Mucosa of descending colon (tissue), 3 donors: ENCODE measurements at regions not wholly inside any gene's neighbourhood (a gene's known extent, or its start where the extent isn't known, plus 50 kb on each side); places are given as distances from the start of the nearest gene placed in this dataset.

Experiments used
- ATAC-seq: fragments of 200-7000 bp; cut with Tn5 transposase; one replicate; pipeline ENCODE4 v1.9.1; 2020; ENCODE audit warnings: mild to moderate bottlenecking, moderate library complexity
- DNase-seq, 3 donors: peaks; one replicate each; pipeline ENCODE4 v3.0.0-alpha.2; 2020
- H3K36me3 ChIP-seq: fragments of 200-600 bp; one replicate; pipeline ENCODE4 v1.8.0; 2021; ENCODE audit warnings: low read depth, mild to moderate bottlenecking
- H3K4me1 ChIP-seq: fragments of 200-600 bp; one replicate; pipeline ENCODE4 v1.8.0; 2021; ENCODE audit warnings: low read depth, mild to moderate bottlenecking
- H3K4me3 ChIP-seq: fragments of 200-600 bp; one replicate; pipeline ENCODE4 v1.8.0; 2021; ENCODE audit warnings: mild to moderate bottlenecking
- H3K9me3 ChIP-seq: fragments of 200-600 bp; one replicate; pipeline ENCODE4 v1.8.0; 2021; ENCODE audit warnings: mild to moderate bottlenecking
- intact Hi-C, 2 donors: fragments of 100-400 bp; cut with DNase I in 1 of 2; cut with micrococcal nuclease in 1 of 2; formaldehyde crosslinking; loops; one replicate each; pipeline versions ENCODE4 v1.11.0 to v1.11.1; 2022; cut with DNase I, micrococcal nuclease
- TF ChIP-seq, protein P1 (sequence below): fragments of 200-600 bp; IDR thresholded peaks from one replicate; pipeline ENCODE4 v1.8.0; 2022; ENCODE audit warnings: antibody characterized with exemption, mild to moderate bottlenecking
- donor health status: DM: no; HTN: no; CAD: no; lungs with moderate emphysema.
- donor health status: DM: no; HTN: no; CAD: no.
- donor health status: DM: no; HTN: yes; CAD: no.

DNA sequence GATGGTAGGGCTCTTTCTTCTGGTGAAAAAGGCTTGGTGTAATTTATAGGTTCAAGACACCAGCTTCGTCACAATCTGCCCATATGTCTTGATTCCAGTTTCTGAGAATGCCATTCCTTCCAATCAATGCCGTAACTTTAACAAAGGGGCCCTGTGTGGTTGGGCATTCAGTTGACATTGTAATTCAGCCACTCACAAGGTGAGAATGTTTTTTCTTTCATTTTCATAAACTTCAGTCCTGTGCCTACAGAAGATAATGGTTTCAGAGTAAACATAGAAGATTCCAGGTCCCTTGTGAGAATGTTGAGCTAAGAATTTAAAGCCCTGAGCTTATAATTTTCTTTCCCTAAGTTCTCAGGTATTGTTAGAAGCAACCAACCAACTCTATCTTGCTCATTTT lies 67.3 kb upstream of the AASS start:
- TF ChIP-seq, protein P1, sequence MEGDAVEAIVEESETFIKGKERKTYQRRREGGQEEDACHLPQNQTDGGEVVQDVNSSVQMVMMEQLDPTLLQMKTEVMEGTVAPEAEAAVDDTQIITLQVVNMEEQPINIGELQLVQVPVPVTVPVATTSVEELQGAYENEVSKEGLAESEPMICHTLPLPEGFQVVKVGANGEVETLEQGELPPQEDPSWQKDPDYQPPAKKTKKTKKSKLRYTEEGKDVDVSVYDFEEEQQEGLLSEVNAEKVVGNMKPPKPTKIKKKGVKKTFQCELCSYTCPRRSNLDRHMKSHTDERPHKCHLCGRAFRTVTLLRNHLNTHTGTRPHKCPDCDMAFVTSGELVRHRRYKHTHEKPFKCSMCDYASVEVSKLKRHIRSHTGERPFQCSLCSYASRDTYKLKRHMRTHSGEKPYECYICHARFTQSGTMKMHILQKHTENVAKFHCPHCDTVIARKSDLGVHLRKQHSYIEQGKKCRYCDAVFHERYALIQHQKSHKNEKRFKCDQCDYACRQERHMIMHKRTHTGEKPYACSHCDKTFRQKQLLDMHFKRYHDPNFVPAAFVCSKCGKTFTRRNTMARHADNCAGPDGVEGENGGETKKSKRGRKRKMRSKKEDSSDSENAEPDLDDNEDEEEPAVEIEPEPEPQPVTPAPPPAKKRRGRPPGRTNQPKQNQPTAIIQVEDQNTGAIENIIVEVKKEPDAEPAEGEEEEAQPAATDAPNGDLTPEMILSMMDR = no peak
- DNase-seq = no peak
- ATAC-seq = no peak
- Histone ChIP-seq H3K4me1 (no peaks in the 10 kb centered on the region), H3K4me3 (no peak overlapping the region), H3K36me3 (no peaks in the 10 kb centered on the region), H3K9me3 (peaks cover 6% of the 10 kb centered on the region)
- intact Hi-C loops = loop anchor here in 1 of 2 donors (10.0 kb wide), 1 partner anchor 943 kb away; no protein-coding TSS in a partner anchor

GRCh38 chr7:122206985-122207384 lies 62.9 kb upstream of the AASS start:
- ATAC-seq (no peak), DNase-seq (no peak)
- TF ChIP-seq, protein P1 = no peak
- intact Hi-C loops = no loop called here
- Histone ChIP-seq H3K4me1 (no peaks in the 10 kb centered on the region), H3K9me3 (peaks cover 6% of the 10 kb centered on the region), H3K4me3 (no peak overlapping the region), H3K36me3 (no peaks in the 10 kb centered on the region)

DNA sequence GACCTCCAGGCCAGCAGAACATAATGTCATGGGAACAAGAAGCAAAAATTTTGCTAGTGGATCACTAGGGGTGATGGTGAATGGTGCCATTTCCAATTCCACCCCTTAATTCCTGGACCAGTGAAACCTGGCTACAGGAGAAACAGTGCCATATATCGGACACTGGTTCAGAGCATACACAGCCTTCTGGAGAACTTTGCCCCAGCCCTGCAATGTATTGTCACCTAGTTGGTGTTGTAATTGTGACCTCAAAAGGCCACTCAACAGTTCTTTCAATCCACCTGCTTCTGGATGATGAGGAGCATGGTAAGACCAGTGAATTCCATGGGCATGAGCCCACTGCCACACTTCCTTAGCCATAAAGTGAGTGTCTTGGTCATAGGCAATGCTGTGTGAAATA lies 59.8 kb upstream of the AASS start:
- no peak overlapping the region for H3K4me3 ChIP-seq
- peaks cover 6% of the 10 kb centered on the region for H3K9me3 ChIP-seq
- H3K36me3 ChIP-seq = no peaks in the 10 kb centered on the region
- no peaks in the 10 kb centered on the region for H3K4me1 ChIP-seq
- TF ChIP-seq, protein P1 = no peak
- intact Hi-C loops = no loop called here
- DNase-seq (no peak), ATAC-seq (no peak)

- Histone ChIP-seq H3K9me3 (no peaks in the 10 kb centered on the region), H3K4me3 (no peak overlapping the region), H3K36me3 (no peaks in the 10 kb centered on the region), H3K4me1 (no peaks in the 10 kb centered on the region)
- ATAC-seq = no peak
- TF ChIP-seq, protein P1 = no peak
- intact Hi-C loops = no loop called here
- no peak for DNase-seq
Observed at GRCh38 chr7:122200888-122201287, 56.8 kb upstream of the AASS start.

GRCh38 chr7:122199171-122199570 lies 55.1 kb upstream of the AASS start:
- no peaks in the 10 kb centered on the region for H3K4me1 ChIP-seq
- intact Hi-C loops = no loop called here
- ATAC-seq (no peak), DNase-seq (no peak)
- H3K4me3 ChIP-seq = no peak overlapping the region
- H3K36me3 ChIP-seq = no peaks in the 10 kb centered on the region
- H3K9me3 ChIP-seq = no peaks in the 10 kb centered on the region
- TF ChIP-seq, protein P1 = no peak

DNA sequence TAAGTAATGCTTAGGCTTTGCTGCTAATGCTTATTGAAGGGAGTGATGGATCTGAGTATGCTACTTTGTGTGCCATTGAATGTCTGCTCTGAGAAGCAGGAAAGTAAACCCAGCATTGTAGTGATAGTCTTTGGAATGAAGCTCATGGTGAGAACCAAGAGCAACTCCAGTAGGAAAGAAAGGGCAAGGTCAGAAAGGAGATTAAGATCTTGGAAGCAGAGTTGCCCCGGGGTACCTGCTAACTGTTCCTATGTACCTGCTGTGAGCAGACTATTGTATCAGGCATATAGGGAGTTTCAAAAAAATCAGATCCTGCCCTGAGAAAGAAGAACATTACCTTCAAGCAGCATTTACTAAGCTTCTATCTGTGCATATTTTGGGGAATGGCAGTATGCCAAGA lies 54.5 kb upstream of the AASS start:
- DNase-seq (no peak), ATAC-seq (no peak)
- H3K9me3 ChIP-seq = no peaks in the 10 kb centered on the region
- TF ChIP-seq, protein P1 = no peak
- no peaks in the 10 kb centered on the region for H3K36me3 ChIP-seq
- H3K4me1 ChIP-seq = no peaks in the 10 kb centered on the region
- intact Hi-C loops = no loop called here
- no peak overlapping the region for H3K4me3 ChIP-seq
